ENCODE measurements at regions not wholly inside any gene's neighbourhood (a gene's known extent, or its start where the extent isn't known, plus 50 kb on each side); places are given as distances from the start of the nearest gene placed in this dataset.
"Not testable (repeated sequence)": the region's sequence is repeated elsewhere in the genome, so short reads cannot be mapped to it uniquely, and the experiment has no call there.

DNA sequence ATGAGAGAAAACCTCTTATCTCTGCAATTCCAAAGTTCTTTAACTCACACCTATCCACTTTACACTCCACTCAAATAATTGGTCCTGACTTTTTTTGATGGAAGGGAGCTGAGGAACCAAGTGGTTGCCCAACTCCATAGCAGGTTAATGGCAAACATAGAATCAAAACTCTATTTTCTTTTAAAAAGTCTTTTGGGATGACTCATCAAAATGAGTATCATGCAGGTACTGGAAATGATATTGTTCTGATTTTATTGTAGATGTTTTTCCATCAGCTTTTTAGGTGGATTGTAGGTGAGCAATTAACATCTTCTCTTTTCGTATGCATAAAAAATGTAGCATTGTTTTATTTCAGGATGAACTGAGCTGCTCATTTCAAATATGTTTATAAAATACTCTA lies 239.5 kb downstream of the SATB1 start:
- no peak for DNase-seq

DNA sequence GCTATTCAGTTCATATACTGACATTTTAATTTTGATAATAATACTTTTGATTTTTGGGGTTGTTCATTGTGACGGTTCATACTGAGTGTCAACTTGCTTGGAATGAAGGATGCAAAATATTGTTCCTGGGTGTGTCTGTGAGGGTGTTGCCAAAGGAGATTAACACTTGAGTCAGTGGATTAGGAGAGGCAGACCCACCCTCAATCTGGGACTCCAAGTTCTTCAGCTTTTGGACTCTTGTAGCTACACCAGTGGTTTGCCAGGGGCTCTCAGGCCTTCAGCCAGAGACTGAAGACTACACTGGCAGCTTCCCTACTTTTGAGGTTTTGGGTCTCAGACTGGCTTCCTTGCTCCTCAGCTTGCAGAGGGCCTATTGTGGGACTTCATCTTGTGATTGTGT lies 242.2 kb downstream of the SATB1 start:
- DNase-seq, result not testable (repeated sequence)

DNA sequence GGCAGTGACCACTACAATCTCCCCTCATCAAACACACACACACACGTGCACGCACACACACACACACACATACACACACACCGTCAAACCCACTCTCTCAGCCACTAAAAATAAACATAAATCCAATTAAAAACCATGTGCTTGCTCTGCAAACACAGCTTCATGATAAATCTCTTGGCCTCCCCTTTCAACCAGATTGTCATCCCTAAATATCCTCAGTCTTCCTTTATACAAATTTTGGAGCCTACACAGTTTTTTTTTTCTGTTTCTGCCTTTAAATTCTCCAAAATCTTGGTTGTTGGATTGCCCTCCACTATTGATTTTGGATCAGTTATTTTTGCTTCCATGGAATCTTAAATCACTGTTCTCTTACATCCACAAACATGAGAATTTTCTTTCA lies 245.6 kb downstream of the SATB1 start:
- no peak for DNase-seq

DNA sequence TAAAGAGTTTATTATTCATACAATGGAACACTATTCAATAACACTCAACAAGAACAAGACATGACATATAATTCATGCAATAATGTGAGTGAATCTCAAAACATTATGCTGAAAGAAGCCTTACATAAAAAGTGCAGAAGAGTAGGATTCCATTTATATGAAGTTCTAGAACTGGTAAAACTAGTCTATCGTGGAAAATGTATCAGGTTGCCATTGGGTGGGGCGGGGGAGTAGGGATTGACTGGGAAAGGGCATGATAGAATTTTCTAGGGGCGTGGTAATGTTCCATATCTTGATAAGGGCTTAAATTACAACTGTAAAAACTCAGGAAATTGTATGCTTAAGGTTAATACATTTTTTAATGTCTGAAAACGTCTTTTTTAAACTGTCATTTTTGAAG lies 247.9 kb downstream of the SATB1 start:
- DNase-seq, result no peak

DNA sequence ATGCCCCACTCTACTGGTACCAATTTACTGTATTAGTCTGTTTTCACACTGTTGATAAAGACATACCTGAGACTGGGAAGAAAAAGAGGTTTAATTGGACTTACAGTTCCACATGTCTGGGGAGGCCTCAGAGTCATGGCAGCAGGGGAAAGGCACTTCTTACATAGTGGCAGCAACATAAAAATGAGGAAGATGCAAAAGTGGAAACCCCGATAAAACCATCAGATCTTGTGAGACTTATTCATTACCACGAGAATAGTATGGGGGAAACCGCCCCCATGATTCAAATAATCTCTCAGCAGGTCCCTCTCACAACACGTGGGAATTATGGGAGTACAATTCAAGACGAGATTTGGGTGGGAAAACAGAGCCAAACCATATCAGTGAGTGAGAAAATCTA lies 251.2 kb downstream of the SATB1 start:
- not testable (repeated sequence) for DNase-seq

DNA sequence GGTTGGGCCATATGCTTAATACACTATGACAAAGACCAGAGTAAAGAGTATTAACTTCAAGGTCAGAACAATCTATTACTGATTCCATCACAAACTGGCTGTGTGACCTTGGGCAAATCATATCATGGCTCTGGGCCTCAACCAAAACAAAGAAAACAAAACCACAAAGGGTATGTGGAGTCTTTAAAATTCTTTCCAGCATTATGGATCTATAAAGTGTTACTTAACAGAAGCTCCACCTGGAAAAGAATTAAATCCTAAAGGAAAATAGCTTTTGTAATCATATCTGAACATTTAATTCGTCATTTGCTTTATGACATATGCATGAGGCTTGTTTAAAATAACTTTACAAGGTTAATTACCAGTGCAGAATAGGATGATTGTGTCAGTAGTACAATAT lies 265.5 kb downstream of the SATB1 start:
- no peak for DNase-seq

DNA sequence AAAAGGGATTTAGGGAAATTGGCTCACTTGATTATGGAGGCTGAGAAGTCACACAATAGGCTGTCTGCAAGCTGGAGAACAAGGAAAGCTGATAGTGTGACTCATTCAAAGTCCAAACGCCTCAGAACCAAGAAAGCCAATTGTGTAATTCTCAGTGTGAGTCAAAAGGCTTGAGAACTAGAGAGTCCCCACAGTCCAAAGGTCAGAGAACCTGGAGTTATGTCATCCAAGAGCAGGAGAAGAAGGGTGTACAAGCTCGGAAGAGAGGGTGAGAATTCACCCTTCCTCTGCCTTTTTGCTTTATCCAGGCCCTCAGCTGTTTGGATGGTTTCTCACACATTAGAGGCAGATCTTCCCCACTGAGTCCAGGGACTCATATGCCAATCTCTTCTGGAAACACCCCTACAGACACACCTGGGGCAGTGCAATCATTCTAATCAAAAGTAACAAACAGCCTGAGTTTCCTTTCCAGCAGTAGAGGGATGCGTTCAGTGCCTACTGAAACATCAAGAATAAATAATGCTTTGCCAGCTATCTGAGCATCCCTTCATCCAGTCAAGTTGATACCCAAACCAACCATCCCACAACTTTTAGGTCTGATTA lies 271.5 kb downstream of the SATB1 start:
- peak; percentile 8 to 27 for DNase-seq

DNA sequence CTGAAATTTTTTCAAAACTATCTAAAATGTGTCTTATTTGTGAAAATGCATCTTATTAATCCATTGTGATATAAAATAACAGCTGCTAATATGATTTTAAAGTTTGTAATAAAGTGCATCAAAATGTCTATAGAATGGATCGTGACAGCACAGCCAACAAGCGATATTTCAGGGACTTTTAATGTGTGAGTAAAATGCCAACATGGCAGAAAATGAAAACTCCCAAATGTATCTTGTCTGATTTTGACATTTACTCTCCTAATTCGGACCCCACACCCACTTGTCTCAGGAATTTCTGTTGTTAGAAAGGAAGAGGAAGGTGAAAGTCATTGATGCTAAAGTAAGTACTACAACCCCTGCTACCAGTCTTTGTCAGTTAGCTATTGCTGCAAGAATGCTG lies 273.9 kb downstream of the SATB1 start:
- DNase-seq, result no peak

- DNase-seq, result no peak
These were observed 275.2 kb downstream of the SATB1 start for GRCh38 chr3:18149935-18150334.

DNA sequence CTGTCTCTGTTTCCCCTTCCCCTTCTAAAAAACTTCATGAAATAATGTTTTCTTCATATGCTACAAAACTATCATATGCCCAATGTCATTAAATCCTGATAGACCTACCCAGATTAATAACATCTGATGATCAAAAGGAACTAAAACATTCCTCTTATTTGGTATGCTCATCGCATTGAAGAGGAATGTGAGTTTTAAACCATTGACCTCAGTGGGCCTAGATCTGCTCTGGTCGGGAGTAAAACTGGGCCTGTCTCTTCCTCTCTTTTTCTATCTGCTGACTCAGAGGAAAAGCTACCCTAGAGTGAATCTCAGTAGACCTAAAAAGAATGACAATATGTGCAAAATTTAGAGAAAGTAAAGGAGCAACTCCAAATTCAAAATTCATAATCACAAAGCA lies 275.8 kb downstream of the SATB1 start:
- no peak for DNase-seq

DNA sequence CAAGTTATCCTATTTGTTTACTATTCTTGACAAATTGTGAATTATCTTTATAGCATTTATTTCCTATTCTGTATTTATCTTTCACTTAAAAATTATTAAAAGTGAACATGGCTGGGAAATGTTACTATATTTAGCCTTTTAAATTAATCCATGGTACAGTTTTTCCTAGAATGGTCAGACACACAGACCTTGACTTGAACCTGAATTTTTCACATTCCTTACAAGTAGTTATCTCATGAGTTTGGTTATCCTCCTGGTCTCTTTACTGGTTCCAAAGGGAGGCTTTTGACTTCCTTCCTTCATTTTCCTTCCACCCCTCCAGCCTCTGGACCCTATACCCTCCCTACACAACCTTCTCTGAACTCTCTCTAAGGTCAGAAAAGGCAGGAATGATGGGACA lies 280.6 kb downstream of the SATB1 start:
- DNase-seq, result no peak

- DNase-seq, result no peak
These were observed 281.8 kb downstream of the SATB1 start for GRCh38 chr3:18143258-18143780.

GRCh38 chr3:18137958-18138357 lies 287.2 kb downstream of the SATB1 start:
- DNase-seq, result no peak

DNA sequence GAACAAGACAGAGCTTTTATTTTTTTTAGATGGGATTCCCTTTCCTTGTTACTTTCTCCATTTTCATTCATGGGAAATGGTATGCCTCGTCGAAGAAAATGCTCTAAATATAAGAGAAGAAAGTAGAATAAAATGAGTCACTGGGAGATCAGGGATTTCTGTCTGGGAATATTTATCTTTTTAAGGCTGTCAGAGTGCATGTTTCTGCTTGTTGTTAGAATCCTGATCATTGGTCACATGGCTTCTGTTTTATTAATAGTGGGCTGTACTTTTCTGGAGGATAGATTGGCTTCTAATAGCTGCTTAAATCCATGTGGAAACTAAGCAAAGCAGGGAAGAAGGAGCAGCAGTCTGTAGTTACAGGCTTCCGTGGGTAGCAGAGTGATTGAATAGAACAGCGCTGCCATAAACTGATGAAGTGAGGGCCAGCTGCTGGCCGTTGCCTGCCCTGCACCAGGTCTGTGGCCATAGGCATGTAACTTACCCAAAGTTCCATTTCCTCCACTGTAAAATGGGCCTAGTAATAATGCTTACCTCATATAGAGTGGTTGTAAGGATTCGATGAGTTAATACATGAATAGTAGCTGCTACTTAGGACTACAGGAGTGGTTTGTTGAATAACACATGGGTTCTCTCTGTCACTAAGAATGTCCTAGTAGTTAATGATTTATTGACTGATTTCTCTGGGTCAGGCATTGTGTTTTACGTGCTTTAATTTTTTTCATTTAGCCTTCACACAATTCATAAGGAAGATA lies 289.9 kb downstream of the SATB1 start:
- DNase-seq, result no peak

DNA sequence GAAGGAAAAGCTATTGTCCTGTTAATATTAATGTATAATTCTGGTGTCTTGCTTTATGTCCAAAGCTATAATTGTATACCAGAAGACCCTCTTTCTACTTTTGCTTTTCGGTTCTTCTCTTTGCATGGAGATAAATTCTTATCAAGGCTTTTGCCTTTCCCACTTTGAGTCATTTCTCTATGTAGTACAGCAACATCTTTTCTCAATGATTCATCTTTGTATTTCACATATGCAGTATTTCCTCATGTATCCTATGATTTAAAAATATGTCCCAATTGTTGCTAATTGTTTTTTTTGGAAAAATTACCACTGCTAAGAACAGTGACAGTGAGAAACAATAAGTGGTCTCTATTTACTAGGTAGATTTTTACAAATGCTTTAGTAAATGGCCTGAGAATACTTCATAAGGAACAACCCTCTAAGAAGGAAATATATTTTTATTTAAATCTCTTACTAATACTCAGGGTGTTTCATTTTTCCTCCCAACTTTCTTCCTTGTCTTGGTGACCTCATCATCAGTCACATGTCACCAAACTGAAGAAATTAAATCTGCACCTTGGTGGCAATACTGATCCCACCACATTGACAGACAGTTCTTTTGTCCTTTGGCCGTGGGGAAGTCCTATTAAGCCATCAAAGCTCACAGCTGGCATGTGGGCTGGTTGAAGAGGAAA lies 290.6 kb downstream of the SATB1 start:
- no peak for DNase-seq

DNA sequence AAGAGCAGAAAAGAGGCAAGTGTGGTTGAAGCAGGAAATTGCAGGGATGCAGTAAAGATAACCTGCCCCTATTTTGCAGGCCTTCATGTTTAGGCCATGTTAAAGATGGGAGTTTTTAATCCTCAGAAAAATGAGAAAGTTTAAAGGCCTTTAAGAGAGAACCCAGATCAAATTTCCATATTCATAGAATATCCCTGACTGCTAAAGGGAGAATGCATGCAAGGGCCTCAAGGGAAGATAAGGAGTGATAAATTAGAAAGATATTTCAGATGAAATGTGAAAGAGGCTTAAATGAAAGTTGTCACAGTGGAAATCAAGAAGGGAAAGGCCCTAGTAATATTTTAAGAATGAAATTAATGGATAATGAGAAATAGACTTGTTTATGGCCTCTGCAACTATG lies 292.1 kb downstream of the SATB1 start:
- no peak for DNase-seq

DNA sequence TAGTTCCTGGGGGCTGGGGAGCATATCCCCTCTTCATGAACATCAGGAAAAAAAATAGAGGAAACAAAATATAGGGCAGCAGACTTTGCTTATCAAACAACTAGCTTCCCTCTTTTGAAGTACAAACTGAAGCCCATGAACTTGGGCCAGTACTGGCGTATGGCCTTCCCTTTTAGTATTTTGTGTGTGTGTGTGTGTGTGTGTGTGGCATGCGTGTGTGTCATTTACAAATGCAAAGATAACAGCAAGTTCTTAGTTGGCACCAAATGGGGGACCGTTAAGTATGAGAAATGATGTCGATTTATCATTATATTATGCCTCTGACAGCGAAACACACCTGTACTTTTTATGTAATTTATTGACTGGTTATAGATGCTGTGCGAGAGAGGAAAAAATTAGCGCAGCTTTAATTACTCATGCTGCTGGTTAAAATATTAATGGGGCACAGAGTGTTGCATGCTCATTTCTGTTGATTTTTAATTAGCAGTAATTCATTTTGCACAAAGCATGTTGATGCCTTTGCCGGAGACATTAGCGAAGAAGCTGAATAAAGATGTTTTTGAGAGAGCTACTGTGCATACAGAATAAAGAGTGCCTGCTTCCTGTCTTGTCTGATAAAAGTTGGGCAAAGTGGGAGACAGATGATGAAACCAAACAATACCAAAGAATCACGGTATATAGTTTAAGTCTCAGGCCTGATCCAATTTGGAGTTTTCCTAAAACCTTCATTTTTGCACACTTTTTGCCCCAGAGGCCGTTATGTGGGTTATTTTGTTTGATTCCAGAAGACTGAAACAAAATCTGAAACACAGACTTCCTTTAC lies 297.1 kb downstream of the SATB1 start:
- no peak for DNase-seq

DNA sequence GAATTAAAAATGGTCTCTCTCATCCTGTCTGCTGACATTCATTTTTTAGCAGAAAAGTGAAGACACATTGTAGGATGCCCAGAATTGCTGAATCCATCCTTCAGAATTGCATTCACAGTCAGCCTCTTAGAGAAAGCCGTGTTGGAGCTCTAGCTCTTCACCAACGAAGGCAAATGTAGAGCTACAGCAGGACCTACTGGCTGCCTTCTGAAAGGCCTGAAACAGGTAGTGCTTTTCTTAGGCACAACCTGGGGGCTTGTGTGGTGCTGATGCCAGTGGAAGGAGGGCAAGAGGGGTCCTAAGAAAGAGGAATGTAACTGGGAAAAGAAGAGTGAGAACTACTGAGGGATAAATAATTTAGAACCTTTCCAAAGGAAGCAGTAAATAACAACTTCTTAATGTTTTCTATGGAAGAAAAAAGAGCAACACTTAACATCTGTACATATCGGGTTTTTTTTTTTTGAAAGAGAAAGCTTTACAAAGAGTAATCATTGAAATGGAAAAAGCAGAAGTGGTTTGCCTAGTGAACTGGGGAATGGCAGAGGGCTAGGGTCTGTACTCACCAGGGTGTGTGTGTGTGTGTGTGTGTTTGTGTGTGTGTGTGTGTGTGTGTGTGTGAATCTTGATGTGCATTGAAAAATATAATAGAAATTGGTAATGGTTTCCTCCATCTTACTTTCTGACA lies 297.8 kb downstream of the SATB1 start:
- no peak for DNase-seq

- DNase-seq, result no peak
These were observed 298.4 kb downstream of the SATB1 start for GRCh38 chr3:18126772-18127171.

DNA sequence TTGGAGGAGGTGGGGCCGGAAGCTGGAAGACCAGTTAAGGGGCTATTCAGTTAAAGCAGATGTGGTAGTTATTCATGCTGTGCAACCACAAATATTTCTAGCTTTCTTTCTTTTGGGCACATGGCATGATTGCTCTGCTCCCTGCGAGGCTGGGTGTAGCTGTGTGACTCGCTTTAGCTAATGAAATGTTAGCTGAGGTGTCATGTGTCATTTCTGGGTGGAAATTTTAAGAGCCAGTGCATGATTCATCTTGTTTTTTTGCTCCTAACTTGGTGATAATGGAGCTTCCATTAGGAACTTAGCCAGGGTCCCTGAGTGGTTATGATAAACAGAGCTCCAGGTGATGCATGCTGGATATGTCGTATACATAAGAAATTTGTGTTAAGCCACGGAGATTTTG lies 300.6 kb downstream of the SATB1 start:
- peak; percentile 37 to 61 for DNase-seq

- no peak for DNase-seq
These were observed 302.9 kb downstream of the SATB1 start for GRCh38 chr3:18122264-18122663.

DNA sequence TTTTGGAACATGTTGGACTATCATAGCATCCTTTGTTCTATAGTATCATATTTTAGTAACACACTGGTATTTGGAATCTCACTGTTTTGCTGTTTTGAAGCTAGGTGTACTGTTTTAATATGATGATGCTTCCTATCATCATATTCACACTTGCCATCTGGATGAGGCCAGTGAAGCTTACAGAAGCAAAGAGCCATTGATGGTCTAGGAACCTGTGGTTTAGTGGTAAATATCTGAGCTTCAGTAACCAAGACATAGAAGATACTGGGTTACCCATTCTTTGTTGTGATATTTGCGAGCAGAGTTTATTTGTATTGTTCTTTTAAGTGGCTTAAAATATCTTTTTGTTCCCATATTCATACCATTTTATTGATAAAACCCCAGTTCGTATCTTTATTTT lies 304.1 kb downstream of the SATB1 start:
- DNase-seq, result no peak

DNA sequence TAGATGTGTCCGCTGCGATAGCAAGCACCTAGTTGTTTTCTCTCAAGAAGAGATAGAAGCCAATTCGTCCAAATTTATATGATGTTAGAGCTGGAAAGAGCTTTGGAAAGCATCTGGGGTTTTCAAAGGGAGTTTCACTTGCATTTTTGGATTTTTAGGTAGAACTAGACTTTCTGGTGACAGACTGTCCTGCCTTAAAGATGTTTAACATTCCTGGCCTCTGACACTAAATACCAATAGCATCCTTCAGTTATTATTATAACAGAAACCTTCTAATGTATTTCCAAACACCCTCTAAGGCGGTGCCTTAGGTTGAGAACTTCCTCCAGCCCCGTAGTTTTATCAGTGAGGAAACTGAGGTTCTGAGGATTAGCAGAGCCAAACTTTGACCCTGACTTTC lies 305.3 kb downstream of the SATB1 start:
- no peak for DNase-seq

All from SW 1271 (cell line).